NCI-H2171 treated with DMSO at 0.1 percent for 48 hours (cell line): ENCODE measurements at regions not wholly inside any gene's neighbourhood (a gene's known extent, or its start where the extent isn't known, plus 50 kb on each side); places are given as distances from the start of the nearest gene placed in this dataset.
"Not testable (repeated sequence)": the region's sequence is repeated elsewhere in the genome, so short reads cannot be mapped to it uniquely, and the experiment has no call there.

Source experiments
- DNase-seq: peaks from one replicate; lab custom pipeline; 2025; lab: John Stamatoyannopoulos, UW

DNA sequence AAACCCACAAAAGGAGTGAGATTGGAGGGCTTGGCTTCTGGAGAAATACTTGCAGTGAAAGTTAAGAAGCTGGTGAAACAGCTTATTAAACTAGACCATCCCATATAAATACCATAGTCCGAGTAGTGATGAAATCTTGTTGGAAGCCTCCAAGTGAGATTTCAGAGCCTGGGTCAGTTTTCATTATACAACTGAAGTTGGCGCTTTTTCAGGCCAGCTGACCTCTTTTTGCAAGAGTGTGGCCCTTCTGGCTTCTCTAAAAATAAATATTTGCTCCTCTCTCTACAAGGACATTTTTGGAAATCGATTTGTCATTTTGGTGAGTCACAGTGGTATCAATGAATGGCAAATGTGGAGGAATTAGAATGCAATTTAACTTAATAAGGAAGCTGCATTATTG is 51.2 kb upstream of the THRB start:
- no peak for DNase-seq

DNA sequence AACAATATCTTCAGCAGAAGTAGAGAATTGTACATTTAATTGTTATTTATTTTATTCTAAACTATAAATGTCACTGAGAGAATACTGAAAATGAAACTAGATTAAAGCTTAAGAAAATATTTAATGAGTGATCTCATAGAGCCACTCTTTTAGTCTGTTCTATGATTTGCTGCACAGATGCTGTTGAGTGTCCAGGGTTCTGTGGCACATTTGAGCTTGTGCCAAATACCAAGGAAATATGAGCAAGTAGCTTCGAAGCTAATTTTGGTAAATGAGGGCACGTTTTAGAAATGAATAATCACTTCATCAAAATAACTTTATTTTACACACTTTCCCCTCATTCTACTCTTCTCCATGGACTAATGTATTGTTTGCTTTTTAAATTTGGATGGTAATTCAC is 53.6 kb upstream of the THRB start:
- no peak for DNase-seq

DNA sequence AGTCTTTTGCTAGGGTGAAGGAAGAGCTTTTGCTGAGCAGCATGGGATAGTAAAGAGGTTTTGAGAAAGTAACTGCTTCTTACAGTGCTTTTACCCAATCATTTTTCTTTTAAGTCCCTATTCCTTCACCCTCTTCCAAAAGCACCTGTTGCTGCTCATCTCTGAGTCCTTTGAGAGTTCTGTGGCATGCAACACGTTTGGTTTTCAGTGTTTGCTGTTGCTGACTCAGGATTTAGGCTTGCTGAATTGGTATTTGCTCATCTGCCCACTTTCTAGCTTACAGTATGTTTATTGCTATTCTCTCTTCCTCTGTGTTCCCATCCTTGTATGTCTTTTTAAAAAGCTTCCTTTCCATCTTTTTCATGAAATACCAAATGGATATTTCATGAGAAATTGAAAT is 55.9 kb upstream of the THRB start:
- DNase-seq, result no peak

DNA sequence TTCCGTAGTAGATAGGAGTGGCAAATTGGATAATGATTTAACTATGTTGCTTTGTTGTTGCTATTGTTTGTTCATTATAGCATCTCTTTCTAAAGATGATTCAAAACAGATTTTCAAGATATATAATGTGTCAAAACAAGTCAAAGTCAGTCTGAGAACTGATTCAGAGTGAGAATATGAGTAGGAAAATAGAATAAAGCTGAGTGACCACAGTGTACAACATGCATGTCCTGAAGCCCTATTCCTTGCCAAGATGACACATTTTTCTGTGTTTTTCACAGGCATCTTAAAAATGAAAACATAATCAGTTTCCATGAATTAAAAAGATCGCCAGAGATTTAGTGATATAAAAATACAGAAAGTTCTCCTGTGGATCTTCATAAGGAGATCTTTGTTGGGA is 57.0 kb upstream of the THRB start:
- DNase-seq, result no peak

DNA sequence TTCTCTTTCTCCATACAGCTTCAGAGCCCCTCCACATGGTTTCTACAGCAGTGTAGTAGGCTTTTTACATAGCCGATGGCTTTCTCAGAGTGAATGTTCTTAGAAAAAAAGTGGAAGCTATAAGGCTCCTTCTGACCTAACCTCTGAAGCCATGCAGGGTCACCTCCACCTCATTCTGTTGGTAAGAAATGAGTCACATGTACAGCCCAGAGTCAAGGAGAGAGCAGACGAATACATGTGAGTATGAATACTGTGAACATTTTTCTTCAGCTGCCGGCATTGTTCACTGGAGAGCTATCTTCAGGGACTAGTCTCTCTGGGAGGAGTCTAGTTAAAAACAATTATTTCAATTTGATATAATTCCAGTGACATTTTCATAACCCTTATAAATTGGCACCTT is 68.2 kb upstream of the THRB start:
- no peak for DNase-seq

DNA sequence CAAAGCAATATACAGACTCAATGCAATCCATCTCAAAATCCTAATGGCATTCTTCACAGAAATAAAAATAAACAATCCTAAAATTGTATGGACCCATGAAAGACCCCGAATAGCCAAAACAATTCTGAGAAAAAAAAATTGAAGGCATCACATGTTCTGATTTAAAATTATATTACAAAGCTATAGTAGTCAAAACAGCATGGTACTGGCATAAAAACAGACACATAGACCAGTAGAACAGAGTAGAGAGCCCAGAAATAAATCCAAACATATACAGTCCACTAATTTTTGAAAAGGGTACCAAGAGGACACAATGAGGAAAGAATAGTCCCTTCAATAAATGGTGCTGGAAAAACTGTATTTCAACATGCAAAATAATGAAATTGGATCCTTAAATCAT is 70.4 kb upstream of the THRB start:
- DNase-seq, result no peak

DNA sequence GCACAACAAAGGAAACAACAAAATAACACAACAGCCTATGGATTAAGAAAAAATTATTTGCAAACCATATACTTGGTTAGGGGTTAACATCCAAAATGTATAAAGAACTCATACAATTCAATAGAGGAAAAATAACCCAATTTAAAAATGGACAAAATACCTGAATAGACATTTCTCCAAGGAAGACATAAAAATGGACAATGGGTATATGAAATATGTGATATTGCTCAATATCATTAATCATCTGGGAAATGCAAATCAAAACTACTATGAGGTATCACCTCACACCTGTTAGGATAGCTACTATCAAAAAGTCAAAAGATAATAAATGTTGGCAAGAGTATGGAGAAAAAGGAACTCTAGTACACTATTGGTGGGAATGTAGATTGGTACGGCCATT is 71.0 kb upstream of the THRB start:
- no peak for DNase-seq

DNA sequence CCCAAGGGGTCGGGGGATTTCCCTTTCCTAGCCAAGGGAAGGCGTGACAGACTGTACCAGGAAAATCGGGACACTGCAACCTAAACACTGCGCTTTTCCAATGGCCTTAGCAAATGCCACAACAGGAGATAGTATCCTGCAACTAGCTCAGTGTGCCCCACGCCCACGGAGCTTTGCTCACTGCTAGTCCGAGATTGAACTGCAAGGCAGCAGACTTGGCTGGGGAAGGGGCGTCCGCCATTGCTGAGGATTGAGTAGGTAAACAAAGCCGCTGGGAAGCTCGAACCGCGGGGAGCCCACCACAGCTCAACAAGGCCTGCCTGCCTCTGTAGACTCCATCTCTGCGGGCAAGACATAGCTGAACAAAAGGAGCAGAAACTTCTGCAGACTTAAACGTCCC is 72.3 kb upstream of the THRB start:
- no peak for DNase-seq

DNA sequence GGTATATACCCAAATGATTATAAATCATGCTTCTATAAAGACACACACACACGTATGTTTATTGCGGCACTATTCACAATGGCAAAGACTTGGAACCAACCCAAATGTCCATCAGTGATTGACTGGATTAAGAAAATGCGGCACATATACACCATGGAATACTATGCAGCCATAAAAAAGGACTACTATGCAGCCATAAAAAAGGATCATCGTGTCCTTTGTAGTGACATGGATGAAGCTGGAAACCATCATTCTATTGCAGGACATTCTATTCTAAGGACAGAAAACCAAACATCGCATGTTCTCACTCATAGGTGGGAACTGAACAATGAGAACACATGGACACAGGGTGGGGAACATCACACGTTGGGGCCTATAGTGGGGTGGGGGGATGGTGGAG is 77.8 kb upstream of the THRB start:
- not testable (repeated sequence) for DNase-seq

DNA sequence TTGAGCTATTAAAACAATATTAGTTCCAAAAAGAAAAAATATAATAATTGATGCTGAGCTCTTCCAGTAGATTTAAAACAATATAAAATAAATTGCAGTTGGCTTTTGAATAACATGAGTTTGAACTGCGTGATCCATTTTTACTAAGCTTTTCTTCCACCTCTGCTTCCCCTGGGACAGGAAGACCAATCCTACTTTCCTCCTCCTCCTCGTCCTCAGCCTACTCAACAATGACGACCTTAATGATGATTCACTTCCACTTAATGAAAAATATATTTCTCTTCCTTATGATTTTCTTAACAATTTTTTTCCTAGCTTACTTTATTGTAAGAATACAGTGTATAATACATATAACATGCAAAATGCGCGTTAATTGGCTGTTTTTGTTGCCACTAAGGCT is 78.9 kb upstream of the THRB start:
- no peak for DNase-seq

DNA sequence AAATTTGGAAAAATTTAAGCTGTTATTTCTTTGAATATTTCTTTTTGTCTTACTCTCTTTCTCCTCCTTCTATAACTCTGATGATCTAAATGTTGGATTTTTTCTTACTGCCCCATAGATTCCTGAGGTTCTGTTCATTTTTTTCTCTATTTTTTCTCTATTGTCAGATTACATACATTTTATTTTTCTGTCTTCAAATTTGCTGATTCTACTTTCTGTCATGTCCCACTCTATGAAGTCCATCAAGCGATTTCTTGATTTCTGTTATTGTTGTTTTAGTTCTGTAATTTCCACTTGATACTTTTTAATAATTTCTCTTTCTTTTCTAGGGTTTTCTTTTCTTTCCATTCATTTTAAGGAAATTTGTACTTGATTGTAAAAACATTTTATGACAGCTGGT is 83.7 kb upstream of the THRB start:
- no peak for DNase-seq

DNA sequence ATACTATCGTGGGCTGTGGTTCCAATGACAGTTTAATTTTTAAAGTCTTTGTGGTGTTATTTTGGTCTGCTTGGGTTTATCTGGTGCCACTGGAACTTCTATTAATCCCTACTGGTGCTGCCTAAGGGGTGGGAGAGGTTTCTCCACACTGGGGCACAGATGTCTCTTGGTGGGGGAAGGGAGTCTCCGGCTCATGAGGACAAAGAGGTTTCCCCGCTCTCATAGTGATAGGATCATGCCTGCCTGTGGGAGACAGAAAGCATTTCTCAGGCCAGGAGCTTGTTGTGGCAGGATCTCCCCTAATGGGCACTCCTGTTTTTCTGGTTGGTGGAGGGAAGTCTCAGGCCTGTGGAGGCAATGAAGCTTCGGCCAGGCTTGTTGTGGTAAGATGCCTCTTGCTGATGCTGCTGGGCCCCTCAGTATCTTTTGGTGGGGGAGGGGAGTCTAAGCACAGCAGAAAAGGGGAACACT is 84.3 kb upstream of the THRB start:
- no peak for DNase-seq

DNA sequence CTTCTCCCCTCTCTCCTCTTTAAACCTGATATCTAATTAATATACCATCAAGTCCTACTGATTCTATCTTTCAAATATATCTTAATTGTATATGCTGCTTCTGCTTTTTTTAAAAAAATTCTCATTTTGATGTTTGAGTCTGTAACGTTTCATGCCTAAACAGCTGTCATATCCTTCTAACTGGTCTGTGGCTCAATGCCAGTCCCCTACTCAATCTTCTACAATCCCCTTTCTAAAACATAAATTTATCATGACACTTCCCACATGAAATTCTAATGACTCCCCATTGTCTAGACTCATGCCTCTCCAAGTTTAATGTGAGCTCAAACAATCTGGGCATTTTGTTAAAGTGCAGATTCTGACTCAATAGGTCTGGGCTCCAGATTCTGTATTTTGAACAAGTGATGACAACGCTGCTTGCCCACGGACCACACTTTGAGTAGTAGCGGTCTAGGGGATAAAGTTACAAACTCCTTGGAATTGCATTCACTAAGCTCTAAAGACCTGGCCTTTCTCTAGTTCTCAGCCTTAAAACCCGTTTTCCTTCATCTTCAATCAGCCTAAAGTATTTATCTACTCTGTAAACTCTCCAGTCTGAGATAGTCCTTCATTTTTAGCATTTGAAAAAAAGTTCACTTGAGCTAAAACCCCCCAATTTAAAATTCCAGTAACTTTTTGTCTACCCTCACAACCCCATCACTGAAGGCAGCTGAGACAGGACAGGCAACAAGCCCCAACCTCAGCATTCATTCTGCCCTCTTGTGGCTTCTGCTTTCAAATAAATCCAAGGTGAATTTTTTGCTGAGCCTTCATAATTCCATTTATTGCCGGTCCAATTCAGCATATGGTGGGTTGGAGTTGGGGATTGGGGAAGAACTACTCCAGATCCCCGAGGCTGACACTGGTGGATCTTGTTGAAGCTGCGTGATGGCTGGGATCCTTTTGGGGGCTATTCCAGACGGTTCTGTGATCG is 88.1 kb upstream of the THRB start:
- no peak for DNase-seq

DNA sequence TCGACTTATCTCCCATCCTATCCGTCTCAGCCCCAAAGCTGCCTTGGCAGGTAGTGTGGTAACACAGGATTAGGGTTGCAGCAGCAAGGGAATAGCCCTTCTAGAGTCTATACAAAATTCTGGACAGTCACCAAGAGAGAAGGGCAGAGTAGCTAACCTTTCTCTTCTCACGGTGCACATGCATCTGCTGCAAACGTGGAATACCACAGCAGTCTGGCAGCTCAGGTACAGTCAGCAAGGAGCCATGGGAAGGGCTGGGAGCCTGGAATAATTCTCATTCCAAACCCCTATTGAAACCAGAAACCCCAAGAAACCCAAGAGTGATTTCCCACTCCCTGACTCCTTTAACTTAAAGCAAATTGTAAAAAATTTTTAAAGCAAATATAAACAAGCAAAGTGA is 92.3 kb upstream of the THRB start:
- DNase-seq, result no peak

DNA sequence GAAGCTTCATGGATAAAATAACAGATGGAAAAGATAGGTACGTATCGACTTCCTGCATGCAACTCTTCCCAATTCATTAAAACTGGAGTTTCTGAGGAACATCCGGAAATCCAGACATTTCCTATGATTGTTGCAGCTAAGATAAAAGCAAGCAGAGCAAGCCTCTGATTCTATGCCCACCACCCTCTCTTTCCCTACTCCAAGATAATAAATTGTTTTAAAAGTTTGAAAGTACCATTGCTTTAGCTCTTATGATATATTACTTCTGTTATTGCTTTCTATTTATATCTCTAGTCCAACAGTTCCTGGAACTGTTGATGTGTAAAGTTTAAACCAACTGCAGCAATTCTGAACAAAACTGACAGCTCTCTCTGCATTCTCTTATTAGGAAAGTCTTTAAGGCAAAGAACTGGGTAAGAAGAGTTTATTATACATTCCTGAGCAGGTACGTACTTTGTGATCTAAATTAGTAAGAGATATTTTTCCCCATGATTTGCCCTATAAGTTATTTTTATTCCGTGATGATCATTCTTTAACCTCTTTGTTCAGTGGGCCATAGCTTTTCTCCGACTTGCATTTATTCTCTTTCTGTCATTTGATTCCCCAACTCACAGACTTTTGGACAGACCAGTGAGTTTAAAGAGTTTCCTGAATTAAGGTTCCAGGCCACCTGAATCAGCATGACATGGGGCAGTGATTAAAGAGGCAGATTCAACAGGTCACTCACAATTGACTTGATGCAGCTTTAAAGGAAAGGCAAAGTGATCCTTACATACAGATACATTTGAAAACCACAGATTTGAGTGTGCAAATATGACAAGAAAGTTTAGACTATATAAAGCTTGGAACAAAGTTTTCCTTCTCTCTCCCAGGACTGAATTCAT is 94.2 kb upstream of the THRB start:
- no peak for DNase-seq

DNA sequence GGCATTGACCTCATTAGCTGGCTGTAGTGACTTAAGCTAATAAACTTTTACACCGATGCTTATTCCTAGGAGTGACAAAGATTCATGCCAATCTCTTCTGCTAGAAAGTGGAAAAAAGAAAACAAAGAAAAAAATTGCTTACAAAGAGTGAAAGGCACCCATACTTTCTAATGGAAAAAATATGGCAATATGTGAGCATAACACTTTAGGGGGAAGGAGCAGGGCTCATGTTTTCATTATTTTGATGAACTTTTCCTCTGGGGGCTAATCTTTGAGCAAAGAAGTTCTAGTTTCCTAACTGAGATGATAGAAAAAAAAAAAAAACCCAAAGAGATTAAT is 94.8 kb upstream of the THRB start:
- no peak for DNase-seq

DNA sequence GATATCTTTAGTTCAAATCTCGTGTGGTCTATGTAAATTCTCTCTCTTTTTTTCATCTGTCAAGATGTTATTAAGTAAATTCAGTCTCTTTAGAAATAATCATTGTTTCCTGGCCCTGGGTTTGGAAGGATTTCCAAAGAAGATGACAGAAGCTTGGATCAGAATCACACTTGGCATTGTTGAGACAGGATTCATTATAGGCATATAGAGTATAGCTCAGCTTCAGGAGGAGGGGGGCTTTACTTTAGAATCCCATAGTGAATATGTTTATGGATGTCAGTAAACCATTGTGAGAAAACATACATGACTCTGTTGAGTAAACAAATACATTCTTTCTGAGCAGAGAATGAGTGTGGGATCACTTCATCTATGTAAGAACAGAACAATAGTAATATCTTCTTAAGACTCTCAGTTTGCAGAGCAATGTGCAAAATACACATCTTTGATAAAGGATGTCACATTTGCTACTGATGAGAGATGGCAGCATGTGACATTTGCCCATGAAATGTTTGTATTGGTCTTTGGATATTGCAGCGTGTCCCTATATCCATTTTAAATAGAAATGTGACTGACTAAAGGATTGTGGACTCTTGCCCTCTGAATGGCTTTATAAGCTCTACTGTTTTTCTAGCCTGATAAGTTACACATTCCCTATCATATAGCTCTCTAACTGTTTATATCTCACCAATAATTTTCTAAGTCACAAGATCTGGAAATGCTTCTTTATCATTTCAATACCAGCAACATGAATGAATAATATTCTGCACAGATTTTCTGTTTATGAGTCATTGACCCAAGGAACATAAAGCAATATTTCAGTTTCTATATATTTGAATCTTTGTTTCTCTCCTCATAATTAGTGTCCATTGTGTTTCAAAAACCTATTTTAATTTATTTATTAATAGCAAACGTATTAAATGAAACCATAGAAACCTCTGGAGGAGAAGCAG is 95.6 kb upstream of the THRB start:
- DNase-seq, result no peak

DNA sequence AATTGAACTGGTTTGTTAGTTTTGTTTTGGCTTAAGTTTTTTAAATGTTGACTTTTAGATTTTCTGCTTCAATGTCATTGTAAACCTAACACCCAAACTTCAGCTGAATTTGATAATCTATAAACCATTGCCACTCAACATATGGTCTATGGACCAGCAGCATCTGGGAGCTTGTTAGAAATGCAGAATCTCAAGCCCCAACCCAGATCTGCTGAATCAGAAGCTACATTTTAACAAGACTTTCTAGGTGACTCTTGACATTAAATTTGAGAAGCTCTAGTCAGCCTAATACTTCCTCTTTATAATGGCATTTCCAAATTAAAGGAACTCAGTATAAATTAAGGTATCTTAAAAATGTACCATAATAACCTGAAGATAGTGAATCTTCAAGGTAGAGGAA is 96.5 kb upstream of the THRB start:
- no peak for DNase-seq

DNA sequence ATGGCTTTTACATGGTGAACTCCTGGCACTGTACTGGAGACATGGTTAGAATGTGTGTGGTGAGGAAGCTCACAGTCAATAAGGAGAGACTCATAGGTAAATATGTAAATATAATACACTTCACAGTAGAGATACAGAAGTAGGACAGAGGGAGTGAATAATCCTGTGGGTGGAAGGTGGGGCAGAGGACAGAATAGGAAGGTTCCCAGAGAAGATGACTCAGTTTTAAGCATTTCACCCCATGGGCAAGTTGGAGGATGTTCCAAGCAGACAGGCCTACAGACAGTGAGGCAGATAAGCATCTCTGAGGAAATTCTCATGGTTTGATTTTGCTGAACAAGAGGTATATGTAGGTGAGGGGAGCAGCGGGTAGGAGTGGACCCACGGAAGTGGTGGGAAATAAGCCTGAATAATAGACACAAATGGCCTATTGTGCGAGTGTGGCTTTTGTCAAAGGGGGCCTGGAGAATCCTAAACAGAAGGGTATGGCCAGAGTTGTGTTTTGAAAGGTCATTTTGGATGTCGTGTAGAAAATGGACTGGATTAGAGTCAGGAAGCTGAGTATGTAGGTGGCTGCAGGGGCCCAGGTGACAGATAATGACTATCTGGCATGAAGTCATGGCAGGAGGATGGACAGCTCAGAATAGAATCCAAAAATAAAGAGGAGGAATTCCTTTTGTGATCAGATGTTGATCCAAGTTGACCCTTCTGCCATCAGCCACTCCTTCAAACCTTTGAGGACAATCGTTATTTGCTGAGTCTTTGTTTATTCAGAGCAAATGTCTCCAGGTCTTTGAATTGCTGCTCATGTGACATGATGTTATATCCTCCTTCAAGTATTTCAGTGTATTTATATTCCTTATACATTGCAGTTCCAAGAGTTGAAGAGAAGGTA is 97.3 kb upstream of the THRB start:
- DNase-seq, result no peak

DNA sequence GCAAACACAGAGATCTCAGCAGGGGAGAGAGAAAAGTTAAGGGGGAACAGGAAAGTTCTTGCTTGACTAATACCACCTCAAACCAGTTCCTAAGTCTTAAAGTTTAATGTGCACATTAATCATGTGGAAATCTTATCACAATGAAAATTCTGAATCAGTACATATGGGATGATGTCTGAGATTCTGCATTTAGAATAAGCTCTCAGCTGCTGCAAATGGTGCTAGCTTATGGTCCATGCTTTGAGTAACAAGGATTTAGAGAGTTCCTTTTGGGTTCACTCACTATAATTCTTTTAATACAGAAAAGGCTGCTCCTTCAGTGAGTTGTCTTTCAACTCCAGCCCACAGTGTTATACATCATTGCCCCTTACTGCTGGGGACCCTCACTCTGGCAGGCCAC is 99.5 kb upstream of the THRB start:
- no peak for DNase-seq

DNA sequence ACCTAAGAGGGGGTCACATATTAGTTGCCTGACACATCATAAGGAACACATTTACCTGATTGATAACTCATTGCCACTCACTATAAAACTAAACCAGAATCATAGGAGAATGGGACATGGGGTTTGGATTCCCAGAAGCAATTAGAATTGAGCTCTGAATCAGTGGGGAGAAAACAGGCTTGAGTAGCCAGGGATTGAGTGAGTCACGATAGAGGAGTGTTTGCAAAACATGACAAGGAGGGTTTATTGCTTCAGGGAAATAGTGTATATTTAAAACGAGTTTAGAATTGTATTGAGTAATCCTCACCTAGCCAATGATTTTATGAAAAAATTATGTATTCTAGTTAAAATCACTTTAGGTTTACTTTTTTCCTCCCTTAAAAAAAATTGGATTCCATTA is 101.1 kb upstream of the THRB start:
- DNase-seq, result no peak
